NB4 (cell line): ENCODE measurements at regions not wholly inside any gene's neighbourhood (a gene's known extent, or its start where the extent isn't known, plus 50 kb on each side); places are given as distances from the start of the nearest gene placed in this dataset.

ENCODE experiments used
- POLR2A ChIP-seq: IDR thresholded peaks from 2 replicates; pipeline ENCODE4 v1.6.1; 2011; ENCODE audit warnings: mild to moderate bottlenecking; ENCODE audit not compliant: insufficient read length; ENCODE audit errors: extremely low read depth
- TF ChIP-seq, protein P1 (sequence below): IDR thresholded peaks from one replicate; pipeline ENCODE4 v1.5.1; 2012; ENCODE audit warnings: low read depth, low read length
- TF ChIP-seq, protein P2 (sequence below): IDR thresholded peaks from 2 replicates; pipeline ENCODE4 v1.6.1; 2011; ENCODE audit warnings: low read depth, low read length

DNA sequence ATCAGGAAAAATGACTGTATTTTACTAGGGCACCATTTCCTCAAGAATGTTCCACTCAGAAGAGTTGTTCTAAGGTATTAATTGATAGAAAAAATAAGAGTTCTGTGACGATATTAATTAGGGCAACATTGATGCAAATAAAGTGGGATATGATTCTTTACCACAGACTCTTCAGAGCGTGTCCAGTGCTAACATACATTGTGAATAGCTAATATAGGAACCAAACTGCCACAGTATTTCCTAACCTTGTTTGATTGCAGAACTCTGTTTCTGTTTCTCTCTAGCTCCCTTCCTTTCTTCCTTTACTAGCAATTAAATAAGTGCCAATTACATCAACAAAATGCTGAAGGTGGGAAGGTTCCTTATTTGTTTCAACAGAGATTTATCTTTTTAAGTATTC is 154.1 kb upstream of the CPEB2 start:
- TF ChIP-seq, protein P1, sequence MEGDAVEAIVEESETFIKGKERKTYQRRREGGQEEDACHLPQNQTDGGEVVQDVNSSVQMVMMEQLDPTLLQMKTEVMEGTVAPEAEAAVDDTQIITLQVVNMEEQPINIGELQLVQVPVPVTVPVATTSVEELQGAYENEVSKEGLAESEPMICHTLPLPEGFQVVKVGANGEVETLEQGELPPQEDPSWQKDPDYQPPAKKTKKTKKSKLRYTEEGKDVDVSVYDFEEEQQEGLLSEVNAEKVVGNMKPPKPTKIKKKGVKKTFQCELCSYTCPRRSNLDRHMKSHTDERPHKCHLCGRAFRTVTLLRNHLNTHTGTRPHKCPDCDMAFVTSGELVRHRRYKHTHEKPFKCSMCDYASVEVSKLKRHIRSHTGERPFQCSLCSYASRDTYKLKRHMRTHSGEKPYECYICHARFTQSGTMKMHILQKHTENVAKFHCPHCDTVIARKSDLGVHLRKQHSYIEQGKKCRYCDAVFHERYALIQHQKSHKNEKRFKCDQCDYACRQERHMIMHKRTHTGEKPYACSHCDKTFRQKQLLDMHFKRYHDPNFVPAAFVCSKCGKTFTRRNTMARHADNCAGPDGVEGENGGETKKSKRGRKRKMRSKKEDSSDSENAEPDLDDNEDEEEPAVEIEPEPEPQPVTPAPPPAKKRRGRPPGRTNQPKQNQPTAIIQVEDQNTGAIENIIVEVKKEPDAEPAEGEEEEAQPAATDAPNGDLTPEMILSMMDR, result no peak
- TF ChIP-seq POLR2A, result no peak
- TF ChIP-seq, protein P2, sequence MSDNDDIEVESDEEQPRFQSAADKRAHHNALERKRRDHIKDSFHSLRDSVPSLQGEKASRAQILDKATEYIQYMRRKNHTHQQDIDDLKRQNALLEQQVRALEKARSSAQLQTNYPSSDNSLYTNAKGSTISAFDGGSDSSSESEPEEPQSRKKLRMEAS, result no peak
